ENCODE measurements at regions not wholly inside any gene's neighbourhood (a gene's known extent, or its start where the extent isn't known, plus 50 kb on each side); places are given as distances from the start of the nearest gene placed in this dataset.

GRCh38 chr4:84434344-84434743 is 64.7 kb downstream of the NKX6-1 start:
- TF ChIP-seq EZH2 (IDR thresholded peaks at IDR 0.05; ENCODE audit: low read depth), result no peak
- TF ChIP-seq CTCF (conservative IDR thresholded peaks at IDR 0.05), result no peak
- Histone ChIP-seq H3K36me3 (ENCODE audit: low read depth) (no peaks in the 10 kb centered on the region), H3F3A (ENCODE audit: insufficient read depth, low read depth) (no peaks in the 10 kb centered on the region), H3K9me3 (ENCODE audit: insufficient read depth, low read depth) (no peaks in the 10 kb centered on the region), H3K27me3 (ENCODE audit: insufficient read depth, low read depth) (no peaks in the 10 kb centered on the region), H4K20me1 (ENCODE audit: insufficient read depth) (no peaks in the 10 kb centered on the region), H3K27ac (no peak overlapping the region), H2AFZ (no peak overlapping the region), H3K79me2 (ENCODE audit: low read depth) (no peaks in the 10 kb centered on the region), H3K9me2 (ENCODE audit: insufficient read depth) (no peaks in the 10 kb centered on the region), H3K4me2 (no peak overlapping the region), H3K4me1 (replicated peaks; ENCODE audit: insufficient read depth) (no peaks in the 10 kb centered on the region), H3K4me3 (no peak overlapping the region)
- ChIA-PET POLR2A (ENCODE audit: unreplicated experiment) (no interaction called here), CTCF (no interaction called here)
- intact Hi-C loops (cut with micrococcal nuclease; ENCODE audit: unreplicated experiment), result no loop called here
- DNase-seq, result no peak
- no TSS peak for BruUV-seq (replicated peaks)

GRCh38 chr4:84433633-84434222 is 65.4 kb downstream of the NKX6-1 start:
- BruUV-seq (replicated peaks), result no TSS peak
- ChIA-PET POLR2A (ENCODE audit: unreplicated experiment) (no interaction called here), CTCF (no interaction called here)
- H2AFZ ChIP-seq, result no peak overlapping the region
- no peak for DNase-seq
- no peaks in the 10 kb centered on the region for H4K20me1 ChIP-seq (ENCODE audit: insufficient read depth)
- H3K36me3 ChIP-seq (ENCODE audit: low read depth), result no peaks in the 10 kb centered on the region
- no peaks in the 10 kb centered on the region for H3F3A ChIP-seq (ENCODE audit: insufficient read depth, low read depth)
- no peaks in the 10 kb centered on the region for H3K79me2 ChIP-seq (ENCODE audit: low read depth)
- H3K4me2 ChIP-seq, result no peak overlapping the region
- intact Hi-C loops (cut with micrococcal nuclease; ENCODE audit: unreplicated experiment), result no loop called here
- no peaks in the 10 kb centered on the region for H3K9me2 ChIP-seq (ENCODE audit: insufficient read depth)
- H3K4me1 ChIP-seq (replicated peaks; ENCODE audit: insufficient read depth), result no peaks in the 10 kb centered on the region
- H3K4me3 ChIP-seq, result no peak overlapping the region
- H3K27me3 ChIP-seq (ENCODE audit: insufficient read depth, low read depth), result no peaks in the 10 kb centered on the region
- H3K9me3 ChIP-seq (ENCODE audit: insufficient read depth, low read depth), result no peaks in the 10 kb centered on the region
- H3K27ac ChIP-seq, result no peak overlapping the region
- TF ChIP-seq CTCF (conservative IDR thresholded peaks at IDR 0.05) (no peak), EZH2 (IDR thresholded peaks at IDR 0.05; ENCODE audit: low read depth) (no peak)

DNA sequence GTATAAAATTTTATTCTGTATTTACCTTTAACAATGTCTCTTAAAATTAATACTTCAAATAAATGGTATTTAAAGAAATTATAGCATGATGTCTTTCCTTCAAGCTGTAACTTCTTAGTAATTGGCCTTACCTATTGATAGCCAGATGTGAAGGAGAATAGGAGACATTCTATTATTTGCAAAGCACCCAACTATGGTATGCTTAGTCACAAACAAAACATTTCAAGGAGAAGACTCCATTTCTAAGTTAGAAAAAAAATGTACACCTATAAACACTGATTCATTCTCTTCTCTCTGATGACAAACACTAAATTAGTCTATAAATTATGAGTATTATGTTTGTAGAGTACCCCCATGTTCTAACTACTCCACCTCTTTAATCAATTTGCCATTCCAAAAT is 66.4 kb downstream of the NKX6-1 start:
- no peak for DNase-seq
- Histone ChIP-seq H3K9me3 (ENCODE audit: insufficient read depth, low read depth) (no peaks in the 10 kb centered on the region), H3F3A (ENCODE audit: insufficient read depth, low read depth) (no peaks in the 10 kb centered on the region), H3K4me2 (no peak overlapping the region), H4K20me1 (ENCODE audit: insufficient read depth) (no peaks in the 10 kb centered on the region), H3K79me2 (ENCODE audit: low read depth) (no peaks in the 10 kb centered on the region), H3K27me3 (ENCODE audit: insufficient read depth, low read depth) (no peaks in the 10 kb centered on the region), H3K27ac (no peak overlapping the region), H3K4me1 (replicated peaks; ENCODE audit: insufficient read depth) (no peaks in the 10 kb centered on the region), H3K36me3 (ENCODE audit: low read depth) (no peaks in the 10 kb centered on the region), H3K9me2 (ENCODE audit: insufficient read depth) (no peaks in the 10 kb centered on the region), H2AFZ (no peak overlapping the region), H3K4me3 (no peak overlapping the region)
- intact Hi-C loops (cut with micrococcal nuclease; ENCODE audit: unreplicated experiment), result no loop called here
- no peak for TF ChIP-seq CTCF (conservative IDR thresholded peaks at IDR 0.05)
- TF ChIP-seq EZH2 (IDR thresholded peaks at IDR 0.05; ENCODE audit: low read depth), result no peak
- ChIA-PET POLR2A (ENCODE audit: unreplicated experiment) (no interaction called here), CTCF (no interaction called here)
- no TSS peak for BruUV-seq (replicated peaks)
